RPMI8226 (cell line): ENCODE measurements at regions not wholly inside any gene's neighbourhood (a gene's known extent, or its start where the extent isn't known, plus 50 kb on each side); places are given as distances from the start of the nearest gene placed in this dataset.
A peak's percentile ranks its signal among the peaks of the same experiment; 100 is the strongest.

ENCODE experiments used
- DNase-seq: peaks from one replicate; pipeline ENCODE4 v3.0.0-alpha.2; 2015

- DNase-seq, result no peak
These were observed 593.1 kb downstream of the PKHD1 start for GRCh38 chr6:51494342-51494741.

DNA sequence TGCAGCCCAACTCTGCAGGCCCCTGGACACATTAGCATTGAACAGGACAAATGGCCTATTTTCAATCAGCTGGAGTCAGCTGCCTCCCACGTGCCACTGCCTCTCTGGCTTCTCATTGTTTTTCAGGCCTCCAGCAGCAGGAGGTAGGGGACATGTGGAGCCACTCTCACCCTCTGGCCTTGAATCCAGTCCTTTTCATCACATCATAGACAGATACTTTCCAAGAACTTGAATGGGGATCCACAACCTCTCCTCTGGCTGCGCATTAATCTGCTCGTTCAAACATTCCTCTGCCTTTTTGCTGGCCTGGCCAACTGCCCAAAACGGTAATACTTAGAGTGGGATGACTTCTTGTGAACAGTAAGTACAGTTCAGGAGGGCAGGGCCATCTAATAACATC is 592.3 kb downstream of the PKHD1 start:
- DNase-seq, result no peak

- DNase-seq, result no peak
These were observed 591.6 kb downstream of the PKHD1 start for GRCh38 chr6:51495610-51496396.

- no peak for DNase-seq
These were observed 584.4 kb downstream of the PKHD1 start for GRCh38 chr6:51502996-51503395.

DNA sequence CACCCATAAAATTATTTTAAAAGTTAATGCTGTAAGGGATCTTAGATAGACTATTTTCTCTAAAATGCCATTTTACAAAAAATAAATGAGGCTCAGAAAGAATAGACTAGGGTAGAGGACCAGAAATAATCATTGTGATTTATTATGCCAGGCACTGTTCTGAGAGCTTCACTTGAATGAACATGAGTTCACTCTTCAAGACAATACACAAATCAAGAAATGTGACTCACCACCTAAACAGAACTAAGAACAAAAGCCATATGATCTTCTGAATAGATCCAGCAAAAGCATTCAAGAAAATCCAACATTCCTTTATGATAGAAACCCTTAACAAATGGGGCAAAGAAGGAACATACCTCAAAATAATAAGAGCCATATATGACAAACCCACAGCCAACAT is 582.0 kb downstream of the PKHD1 start:
- DNase-seq, result no peak

GRCh38 chr6:51509597-51509996 is 577.8 kb downstream of the PKHD1 start:
- no peak for DNase-seq

DNA sequence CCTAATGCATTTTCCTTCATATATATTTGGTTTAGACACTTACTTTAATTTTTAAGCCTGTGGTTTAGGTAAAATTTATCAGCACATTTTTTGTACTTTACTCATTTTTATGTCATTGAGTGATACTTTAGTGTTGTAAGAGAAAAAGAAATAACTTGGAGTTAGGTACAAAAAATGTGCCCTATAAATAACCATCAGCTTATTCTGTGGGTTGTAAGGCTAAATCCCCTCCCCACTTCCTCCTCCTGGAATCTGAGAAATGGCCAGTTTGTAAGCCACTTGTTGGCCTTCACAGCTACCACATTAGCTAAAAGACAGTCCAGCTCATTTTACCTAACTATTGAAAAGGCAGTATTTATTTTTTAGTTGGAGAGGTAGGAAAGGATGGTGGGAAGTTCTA is 576.3 kb downstream of the PKHD1 start:
- DNase-seq, result no peak

GRCh38 chr6:51513891-51514747 is 573.3 kb downstream of the PKHD1 start:
- no peak for DNase-seq

- no peak for DNase-seq
These were observed 572.5 kb downstream of the PKHD1 start for GRCh38 chr6:51514748-51515402.

DNA sequence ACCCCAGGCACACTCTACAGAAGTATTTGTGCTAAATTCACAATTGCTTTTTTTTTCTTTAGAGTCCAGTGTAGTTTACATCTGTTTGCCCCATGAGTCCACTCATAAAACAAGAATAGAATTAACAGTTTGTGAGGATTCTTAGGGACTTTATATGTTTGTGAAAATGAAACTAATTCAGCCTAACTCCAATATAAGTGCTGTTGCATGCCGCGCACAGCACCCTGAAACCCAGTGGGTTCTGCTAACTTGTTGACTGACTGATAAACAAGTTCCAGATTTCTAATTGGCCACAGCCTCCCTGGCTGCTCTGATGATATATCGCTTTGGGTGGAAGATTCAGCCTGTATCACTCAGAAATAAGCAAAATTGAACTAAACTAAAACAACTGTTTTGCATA is 561.4 kb downstream of the PKHD1 start:
- DNase-seq, result no peak

GRCh38 chr6:51526922-51527321 is 560.5 kb downstream of the PKHD1 start:
- DNase-seq, result no peak

- no peak for DNase-seq
These were observed 558.9 kb downstream of the PKHD1 start for GRCh38 chr6:51528556-51528955.

DNA sequence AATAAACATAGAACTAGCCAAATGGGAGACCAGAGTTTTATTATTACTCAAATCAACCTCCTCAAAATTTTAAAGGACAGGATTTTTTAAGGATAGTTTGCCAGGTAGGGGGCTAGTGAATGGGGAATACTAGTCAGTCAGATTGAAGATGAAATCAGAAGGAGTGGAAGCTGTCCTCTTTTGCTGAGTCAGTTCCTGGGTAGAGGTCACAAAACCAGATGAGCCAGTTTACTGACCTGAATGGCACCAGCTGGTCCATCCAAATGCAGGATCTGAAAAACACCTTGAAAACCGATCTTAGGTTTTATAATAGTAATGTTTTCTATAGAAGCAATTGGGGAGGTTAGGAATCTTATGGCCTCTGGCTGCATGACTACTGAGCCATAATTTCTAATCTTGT is 558.2 kb downstream of the PKHD1 start:
- DNase-seq, result no peak

- peak; percentile 14 for DNase-seq
These were observed 555.8 kb downstream of the PKHD1 start for GRCh38 chr6:51531623-51532022.

DNA sequence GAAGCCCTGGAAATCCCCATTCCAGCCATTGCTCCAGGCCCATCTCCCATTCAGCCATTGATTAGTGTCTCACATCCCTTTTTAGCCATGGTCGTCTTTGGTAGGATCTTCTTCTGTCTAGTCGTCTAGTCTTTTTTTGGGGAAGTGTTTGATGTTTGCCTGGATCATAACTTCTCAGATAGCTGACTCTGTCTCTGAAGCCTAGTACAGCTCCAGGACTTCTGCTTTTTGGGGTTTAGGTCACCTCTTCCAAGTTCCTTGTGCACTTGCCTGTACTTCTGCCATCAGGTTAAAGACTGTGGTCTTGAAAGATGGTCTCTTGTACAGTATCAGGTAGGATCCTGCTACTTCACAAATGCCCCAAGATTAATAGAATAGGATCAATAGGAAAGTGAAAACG is 553.5 kb downstream of the PKHD1 start:
- no peak for DNase-seq

GRCh38 chr6:51535327-51535726 is 552.1 kb downstream of the PKHD1 start:
- DNase-seq, result no peak

GRCh38 chr6:51536728-51537127 is 550.7 kb downstream of the PKHD1 start:
- DNase-seq, result no peak

DNA sequence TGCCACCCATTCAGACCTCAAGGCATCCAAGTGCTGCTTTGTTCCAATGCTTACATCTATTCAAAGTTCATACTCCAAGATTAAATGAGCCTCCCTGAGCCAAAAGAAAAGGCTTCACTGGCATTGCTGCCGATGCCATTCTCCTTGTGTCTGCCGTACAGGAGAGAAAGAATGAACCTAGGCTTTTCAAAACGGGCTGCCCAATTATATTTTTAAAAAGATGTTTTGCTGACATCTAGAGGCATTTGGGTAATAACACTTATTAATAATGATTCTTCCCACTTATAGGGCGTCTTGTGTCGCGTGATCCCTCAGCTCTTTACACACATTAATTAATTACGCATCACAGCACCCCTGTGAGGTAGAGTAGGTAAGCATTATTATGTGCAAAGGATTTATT is 545.6 kb downstream of the PKHD1 start:
- DNase-seq, result no peak

DNA sequence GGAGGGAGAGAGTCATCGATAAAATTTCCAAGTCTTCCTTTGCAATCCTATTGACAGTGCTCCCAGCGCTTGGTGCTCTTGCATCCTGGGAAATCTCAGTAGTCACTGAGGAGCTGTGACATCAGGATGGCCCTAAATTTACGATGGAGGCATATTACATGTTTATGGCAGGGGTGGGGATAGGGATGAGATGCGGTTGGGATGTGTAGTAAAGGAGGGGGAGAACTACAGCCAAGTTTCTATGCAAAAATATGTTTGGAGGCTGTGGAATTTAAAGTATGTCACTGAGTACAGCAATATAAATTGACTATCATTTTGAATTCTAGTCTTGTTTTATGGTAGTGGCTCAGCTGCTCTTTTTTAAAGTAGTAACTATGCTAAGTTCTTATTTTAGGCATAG is 544.9 kb downstream of the PKHD1 start:
- DNase-seq, result no peak

- no peak for DNase-seq
These were observed 537.2 kb downstream of the PKHD1 start for GRCh38 chr6:51550243-51550642.

GRCh38 chr6:51552435-51552834 is 535.0 kb downstream of the PKHD1 start:
- no peak for DNase-seq

DNA sequence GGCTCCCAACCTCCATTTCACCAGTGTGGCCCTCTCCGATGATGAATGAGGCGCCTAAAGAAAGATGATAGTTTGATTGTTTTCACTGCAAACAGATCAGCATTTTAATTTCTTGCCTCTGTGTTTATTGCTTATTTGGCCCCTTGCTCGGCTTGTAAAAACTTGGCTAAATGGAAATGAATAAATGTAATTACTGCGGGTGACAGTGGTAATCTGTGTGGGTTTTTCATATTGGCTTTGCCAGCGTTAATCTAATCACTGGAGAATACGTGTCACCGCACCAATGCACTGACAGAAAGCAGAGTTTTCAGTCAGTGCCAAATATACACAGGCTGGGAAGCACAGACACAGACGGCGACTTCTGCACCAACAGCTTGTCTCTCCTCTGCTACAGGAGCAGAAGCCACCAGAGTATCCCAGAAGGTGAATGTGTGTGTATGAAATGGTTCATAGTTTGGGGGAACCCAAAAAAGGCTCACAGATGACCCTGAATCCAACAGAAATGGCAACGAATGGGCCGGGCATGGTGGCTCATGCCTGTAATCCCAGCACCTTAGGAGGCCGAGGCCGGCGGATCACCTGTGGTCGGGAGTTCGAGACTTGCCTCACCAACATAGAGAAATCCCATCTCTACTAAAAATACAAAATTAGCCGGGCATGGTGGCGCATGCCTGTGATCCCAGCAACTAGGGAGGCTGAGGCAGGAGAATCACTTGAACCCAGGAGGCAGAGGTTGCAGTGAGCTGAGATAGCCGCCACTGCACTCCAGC is 534.0 kb downstream of the PKHD1 start:
- DNase-seq, result no peak

- no peak for DNase-seq
These were observed 533.4 kb downstream of the PKHD1 start for GRCh38 chr6:51554029-51554428.
